GM19035 (cell line): ENCODE measurements at regions not wholly inside any gene's neighbourhood (a gene's known extent, or its start where the extent isn't known, plus 50 kb on each side); places are given as distances from the start of the nearest gene placed in this dataset.

Experiments used
- ATAC-seq: cut with Tn5 transposase; IDR thresholded peaks from one replicate; pipeline ENCODE4 v1.9.1; 2021; ENCODE audit not compliant: unreplicated experiment

DNA sequence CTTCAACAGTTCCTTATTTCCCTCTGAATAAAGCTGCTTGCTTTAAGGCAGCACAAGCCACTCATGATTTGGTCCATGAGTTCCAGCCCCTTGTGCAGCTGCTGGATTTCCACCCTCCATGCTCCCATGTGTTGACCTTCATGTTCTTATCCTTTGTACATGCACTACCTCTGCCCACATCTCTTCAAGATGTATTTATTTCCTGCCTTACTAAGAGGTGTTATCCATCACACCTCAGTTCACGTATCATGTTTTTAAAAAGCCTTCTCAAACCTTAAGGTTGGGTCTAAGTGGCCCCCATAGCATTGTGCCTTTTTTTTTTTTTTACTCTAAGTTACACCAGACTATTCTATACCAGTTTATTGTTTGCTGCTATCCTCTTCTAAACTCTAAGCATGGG is 107.7 kb downstream of the SIPA1L2 start:
- ATAC-seq = no peak

DNA sequence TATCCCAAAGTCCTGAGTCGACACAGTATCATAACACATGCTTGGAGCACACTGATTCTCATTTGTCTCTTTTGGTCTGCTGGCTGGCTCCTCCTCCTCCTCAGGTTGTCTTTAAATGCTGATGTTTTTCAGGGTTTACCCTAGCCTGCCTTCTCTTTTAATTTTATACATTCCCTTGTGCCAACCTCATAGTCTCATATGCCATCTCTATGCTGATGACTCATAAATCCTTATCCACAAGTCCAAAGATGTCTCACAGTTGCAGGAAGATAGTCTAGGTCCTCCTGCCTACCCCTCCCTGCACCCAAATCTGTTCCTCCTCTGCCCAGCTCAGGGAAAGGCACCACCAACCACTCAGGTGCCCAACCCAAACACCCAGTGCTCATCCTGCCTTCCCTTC is 108.3 kb downstream of the SIPA1L2 start:
- ATAC-seq = no peak

DNA sequence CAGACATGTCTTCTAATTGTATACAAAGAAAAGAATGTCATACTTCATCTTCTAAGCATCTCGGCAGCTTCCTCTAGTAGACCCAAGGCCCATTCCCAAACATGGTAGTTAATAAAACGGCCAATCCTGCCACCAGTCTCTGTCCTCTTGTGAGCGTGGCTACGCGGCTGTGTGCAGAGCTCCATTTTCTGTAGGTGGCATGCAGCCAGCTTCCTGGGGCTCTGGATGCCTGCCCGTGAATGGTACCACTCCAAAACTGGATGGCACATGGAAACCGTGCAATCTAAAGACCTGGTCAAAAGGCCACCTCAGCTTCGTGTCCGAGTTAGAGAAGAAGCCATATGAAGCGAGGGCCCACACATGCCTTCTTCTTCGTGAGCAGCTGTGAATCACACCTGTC is 110.7 kb downstream of the SIPA1L2 start:
- no peak for ATAC-seq

DNA sequence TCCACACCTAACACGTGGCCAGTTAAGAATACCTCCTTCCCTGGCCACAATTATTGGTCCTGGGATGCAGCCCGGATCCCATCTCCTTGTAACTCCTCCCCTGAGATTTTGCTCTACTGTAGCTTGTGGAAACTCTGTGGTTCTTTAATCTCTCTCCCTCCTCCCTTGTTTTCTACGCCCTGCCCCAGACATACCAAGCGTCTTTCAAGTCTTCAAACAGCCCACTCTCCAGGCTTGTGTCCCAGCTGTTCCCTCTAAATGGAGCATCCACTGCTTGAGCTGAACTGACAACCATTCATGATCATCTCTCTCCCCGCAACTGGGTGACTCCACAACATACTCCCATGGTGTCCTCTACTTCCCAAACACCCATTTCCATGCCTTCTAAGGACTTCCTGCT is 111.6 kb downstream of the SIPA1L2 start:
- no peak for ATAC-seq

DNA sequence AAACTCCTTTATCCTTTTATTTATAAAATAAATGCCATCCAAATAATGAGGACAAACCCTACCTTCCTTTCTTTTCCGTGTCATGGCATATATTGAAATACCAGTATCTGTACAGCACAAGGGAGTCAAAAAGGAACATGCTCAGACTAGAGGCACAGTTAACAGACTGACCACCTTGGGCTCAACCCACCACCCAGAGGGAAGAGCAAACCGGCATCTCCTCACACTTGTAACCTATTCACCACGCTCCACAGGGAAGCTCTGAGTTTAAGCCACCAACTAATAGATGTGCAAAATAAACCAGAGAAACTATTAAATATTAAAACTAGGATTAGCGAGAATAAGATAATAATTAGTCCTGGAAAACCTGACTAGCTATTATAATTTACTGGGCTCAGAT is 112.7 kb downstream of the SIPA1L2 start:
- ATAC-seq = no peak

DNA sequence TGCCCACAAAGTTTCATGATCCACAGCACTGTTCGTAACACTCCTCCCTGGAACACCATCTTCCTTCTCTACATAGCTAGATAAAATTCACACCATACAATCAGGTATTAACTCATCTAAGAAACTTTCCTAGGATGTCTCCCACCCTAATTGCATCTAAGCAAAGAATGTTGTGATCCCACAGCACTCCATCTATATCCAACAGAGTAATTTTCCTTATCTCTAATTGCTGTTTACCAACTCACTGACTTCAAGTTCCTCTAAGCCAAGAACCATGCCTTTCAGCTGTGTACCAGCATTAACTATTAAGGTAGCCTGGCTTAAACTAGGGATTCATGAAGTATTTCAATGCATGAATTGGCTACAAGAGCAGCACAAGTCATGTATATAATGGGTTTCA is 114.2 kb downstream of the SIPA1L2 start:
- ATAC-seq = no peak

DNA sequence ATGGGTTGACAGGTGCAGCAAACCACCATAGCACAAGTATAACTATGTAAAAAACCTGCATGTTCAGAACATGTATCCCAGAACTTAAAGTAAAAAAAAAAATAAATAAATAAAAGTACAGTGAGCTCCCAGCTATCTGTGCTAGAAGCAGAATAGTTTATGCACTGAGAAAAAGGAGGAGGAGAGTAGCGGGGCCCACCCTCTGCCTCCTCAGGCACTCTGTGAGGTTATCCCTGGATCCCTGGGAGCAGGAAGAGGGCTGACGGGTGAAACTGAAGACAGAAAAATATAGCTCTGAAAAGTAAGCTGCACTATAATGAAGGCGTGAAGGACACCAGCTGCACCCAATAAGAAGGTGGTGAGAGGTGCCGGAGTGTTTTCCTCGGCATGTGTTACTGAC is 117.2 kb downstream of the SIPA1L2 start:
- ATAC-seq = no peak

DNA sequence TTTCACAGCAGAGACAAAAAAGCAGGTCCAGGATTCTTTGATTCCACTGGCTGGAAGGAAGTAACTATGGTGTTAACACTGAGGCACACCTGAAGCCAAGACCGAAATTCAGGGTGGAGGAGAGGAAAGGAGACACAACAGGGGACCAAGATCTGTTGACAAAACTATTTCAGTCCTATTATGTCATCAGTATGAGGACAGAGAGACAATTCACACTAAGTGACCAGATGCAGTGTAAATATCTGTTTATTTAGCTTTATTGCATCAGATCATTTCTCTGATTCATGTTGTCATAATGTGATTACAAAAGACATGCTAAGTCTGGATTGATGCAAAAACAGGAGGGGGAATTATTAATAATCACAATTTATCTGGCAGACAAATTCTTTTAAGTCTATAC is 118.8 kb downstream of the SIPA1L2 start:
- no peak for ATAC-seq

DNA sequence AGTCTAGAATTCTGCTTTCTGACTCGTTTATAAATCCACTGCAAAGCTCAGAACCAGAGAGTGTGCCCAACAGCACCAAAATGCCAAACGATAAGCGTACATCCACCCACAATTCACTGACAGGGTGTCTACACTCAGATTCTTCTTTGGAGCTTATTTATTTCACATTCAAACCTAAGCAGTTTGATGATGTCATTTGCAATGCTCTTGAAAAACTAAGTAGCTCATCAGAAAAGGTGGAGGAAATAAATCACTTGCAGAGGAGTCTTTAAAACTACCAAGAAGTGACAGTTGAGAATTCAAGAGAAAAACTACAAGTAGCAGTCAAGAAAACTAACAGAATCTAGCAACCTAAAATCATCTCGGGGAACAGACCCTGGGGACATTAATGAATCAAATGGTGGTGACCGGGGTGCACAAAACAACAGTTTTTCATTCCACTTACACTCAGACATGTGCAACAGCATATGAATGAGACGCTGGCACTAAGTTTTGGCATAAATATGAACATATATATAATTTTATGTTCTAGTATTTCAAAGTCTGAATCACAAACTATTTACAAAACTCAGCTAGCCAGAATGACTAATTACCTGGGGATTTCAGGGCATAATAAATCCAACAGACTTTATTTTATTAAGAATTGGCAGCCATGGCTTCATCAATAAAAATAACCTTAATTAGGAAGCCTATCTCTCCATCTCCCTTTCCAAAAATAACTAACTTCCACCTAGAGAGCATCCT is 119.4 kb downstream of the SIPA1L2 start:
- no peak for ATAC-seq

DNA sequence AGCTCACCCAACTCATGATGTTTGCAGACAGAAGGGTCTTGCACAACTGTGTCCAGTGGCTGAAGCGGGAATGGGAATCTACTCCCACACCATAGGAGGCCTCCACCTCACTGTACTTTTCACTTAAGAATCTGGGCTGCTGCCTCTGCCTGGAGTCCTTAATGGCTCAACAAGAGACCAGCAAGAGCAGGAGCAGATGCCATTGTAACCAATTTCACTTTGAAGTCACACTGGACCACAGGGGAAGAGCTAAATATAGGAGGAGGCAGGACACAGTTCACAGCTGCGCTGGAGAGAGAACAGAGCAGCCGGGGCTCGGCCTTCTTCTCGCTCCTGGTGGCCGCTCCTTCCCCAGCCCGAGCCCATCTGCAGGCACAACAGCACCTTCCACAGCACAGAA is 120.4 kb downstream of the SIPA1L2 start:
- no peak for ATAC-seq

DNA sequence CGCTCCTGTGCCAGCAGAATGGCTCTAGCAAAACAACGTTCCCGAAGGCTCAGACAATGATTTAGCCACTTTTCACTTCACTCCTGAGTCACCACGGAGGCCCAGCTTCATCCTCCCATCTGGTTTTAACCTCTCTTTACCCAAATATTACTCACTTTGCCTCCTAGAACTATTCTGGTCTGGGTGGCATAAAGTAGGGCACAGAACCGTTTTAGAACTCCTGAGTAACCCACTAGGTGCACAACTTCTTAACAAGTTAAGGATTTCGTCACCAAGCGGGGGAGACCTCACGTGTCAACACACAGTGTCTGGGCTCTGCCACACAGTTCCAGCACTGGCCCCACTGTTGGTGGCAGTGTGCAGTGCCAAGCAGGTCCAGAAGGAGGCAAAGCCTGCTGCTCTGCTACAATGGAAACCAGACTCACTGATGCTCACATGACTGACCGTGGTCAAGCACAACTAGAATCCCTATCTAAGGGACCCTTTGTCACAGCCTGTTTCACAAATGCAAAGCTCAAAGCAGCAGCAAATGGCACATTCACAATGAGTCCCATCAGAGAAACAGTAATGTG is 121.7 kb downstream of the SIPA1L2 start:
- no peak for ATAC-seq

DNA sequence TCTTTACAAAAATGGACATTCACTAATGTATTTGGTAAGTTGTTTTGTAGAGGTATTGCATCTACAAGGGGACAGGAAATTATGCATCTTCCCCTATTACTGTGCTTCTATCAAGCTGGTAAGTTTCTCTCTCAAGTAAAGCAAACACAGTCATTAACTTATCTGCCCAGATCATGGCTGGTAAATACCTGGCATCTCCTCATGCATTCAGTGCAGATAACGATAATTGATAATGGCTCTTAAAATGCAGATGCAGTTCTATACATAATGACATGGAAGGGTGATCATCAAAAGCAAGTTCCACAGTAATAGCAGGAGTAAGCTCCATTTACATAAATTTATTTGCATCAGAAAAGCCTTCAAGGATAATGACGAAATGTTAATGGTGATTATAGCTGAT is 122.4 kb downstream of the SIPA1L2 start:
- no peak for ATAC-seq

DNA sequence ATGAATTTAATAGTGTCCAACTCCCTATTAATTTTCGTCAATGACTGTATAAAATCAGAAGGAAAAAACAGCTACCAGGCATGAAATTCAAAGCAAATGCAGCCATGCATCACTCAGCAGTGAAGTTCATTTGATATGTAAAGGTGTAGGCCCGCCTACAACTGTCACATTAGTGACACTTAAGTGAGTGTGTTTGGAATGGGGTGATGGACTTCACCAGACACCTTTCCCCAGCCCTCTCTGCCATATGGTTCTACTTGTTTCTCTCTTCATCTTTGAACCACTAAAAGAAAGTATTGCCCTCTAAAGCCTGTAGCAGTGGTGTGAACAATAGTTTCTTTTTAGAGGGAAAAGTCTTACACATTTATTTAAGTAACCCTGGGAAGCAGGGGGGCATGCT is 124.0 kb downstream of the SIPA1L2 start:
- ATAC-seq = no peak

DNA sequence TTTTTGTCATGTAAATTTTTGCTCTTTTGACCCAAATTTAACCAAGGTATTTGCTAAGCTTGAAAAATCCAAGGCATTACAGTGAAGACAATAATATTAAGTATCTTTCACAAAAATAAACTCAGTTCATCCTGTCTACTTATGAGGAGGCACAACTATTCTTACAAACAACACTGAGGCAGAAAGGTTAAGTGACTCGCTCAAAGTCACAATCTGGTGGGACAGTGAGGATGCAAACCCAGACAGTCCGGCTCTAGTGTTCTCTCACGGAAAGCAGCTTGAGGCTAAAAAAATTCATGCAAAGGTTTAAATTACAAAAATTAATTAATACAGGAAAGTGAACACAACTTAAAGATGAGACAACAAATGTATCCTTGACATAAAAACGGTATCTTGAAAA is 125.3 kb downstream of the SIPA1L2 start:
- ATAC-seq = no peak

DNA sequence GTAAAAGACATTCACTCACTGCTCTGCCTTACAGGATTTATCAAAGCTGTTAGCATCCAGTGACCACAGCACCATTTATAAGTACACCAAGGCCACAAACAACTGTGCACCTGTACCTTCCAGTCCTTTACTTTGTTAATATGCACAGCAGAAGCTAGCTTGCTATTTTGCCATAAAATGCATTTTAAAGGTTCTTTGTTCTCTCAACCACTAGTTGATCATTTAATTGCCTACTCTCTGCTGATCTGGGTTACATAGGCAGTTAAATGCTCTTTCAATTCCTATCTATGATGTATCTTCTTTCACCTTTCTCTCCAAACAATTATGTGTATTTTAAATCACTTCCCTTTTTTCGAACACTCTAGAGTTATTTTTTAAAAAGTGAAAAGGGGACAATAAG is 126.4 kb downstream of the SIPA1L2 start:
- ATAC-seq = no peak

DNA sequence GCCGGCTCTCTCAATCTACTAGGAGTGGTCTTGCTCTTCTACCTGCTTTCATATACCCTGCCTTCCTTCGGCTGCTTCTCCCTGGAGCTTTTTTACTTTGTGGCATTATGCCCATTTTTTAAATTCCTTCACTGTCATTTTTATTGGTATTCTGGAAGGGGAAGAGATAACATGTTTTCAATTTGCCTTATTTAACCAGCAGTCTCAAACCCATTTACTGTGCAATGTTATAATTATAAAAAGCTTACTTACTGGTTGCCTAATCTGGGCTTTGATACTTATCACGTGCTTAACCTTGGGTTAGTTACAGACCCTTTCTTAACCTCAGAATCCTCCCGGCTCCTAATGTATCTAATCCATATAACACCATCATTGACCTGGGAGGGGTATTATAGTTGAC is 128.1 kb downstream of the SIPA1L2 start:
- no peak for ATAC-seq

DNA sequence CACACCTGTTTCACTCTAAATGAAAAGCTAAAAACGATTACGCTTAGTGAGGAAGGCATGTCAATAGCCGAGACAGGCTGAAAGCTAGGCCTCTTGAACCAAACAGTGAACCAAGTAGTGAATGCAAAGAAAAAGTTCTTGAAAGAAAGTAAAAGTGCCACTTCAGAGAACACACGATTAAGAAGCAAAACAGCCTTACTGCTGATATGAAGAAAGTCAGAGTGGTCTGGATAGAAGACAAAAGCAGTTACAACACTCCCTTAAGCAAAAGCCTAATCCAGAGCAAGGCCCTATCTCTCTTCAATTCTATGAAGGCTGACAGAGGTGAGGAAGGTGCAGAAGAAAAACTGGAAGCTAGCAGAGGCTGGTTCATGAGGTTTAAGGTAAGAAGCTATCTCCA is 130.7 kb downstream of the SIPA1L2 start:
- no peak for ATAC-seq

DNA sequence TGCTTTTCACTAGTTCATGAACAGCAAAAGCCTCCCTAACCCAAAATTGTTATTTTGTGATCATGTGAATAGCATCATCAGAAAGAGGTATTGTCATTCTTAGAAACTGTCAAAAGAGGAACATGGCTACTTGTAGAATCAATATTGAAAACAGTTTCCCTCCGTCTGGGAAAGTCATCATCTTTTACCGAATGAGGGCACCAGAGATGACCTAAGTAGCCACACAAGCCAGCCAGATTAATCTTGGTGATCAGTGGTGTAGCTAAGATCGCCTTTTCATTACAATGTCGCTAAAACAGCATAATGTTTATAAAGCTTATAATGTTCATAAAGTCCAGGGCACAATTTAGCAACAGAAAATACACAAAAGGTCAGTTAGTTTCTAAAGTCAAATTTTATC is 136.1 kb downstream of the SIPA1L2 start:
- ATAC-seq = no peak

DNA sequence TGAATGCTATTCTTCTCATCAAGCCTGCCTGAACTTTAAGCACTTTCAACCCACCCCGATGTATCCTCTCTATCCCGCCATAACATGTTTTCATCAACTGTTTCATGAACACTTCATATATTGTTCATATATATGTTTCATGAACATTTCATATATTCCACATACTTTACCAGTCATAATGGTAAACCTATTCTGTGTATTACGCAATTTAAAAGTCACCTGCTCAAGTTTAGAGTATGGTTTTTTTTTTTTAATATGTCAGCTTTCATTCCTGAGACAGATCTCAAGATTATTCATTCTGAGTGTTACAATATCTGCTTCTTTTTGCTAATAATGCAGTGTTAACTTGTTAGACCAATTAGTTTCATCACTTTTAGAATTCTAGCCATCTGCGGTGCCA is 140.7 kb downstream of the SIPA1L2 start:
- ATAC-seq = no peak

DNA sequence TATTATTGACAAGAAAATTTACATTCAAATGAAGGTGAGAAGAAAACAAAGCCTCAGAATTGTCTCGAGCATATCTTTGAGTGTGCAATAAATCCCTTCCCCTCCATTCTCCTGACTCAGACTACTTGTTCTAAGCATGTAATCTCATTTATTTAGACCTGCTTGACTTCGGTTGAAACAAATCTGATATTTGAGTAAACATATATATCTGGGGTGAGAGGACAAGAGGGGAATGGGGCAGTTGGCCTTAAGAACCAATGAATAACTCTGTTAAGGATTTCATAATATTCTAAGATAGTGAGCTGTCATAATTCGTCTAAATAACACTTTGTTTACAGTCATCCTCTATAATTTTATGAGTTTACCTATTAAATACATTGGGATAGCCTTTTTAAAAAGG is 142.7 kb downstream of the SIPA1L2 start:
- no peak for ATAC-seq

DNA sequence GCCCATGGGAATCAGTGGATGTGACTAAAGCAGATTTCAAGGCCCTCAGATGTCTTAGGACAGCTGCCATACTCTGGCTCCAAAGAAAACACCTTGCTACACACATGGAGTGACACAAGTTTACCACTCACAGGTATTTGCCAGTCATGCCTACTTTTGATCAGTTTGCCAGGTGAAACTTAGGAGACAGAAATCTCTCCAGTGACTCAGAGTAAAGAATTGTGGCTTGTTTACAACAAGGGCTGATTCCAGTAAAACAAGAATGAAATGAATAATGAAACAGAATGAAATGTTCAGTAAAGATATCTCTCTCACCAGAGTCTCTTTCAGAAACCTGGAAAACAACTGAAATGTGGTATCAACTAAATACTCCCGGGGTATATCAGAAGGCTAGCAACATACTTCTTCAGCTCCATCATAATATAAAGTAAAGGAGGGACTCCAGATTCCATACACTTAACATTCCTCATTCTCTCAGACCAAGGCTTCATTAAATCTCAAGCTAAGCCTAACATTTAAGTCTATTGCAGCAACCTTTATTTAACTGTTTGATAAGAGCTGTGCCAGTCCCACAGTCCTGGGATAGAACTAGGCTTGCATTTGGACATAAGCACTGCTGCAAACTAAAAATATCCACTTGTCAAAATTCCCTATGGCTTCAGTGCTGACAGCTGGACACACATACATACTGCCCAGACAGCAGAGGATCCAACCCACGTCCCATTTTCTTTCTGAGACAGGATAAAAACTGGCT is 143.3 kb downstream of the SIPA1L2 start:
- ATAC-seq = no peak

DNA sequence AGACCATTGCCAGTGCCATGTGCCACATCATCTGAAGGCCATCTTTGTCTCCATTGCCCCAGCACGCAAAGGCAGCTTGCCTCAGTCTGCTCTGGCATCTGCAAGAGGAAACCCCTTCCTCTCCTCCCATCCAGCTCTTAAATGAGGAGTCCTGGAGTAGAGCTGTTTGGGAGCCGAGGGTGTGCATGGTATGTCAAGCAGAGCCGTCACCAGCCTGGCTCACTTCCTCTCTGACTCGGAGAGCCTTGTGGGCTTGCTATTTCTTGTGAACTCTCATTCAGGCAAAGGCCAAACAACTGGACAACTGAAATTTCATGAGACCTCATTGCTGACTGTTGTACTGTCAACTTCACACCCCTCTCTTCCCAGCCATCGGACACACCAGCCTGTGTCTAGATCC is 143.9 kb downstream of the SIPA1L2 start:
- no peak for ATAC-seq
